ENCODE measurements at regions not wholly inside any gene's neighbourhood (a gene's known extent, or its start where the extent isn't known, plus 50 kb on each side); places are given as distances from the start of the nearest gene placed in this dataset.

DNA sequence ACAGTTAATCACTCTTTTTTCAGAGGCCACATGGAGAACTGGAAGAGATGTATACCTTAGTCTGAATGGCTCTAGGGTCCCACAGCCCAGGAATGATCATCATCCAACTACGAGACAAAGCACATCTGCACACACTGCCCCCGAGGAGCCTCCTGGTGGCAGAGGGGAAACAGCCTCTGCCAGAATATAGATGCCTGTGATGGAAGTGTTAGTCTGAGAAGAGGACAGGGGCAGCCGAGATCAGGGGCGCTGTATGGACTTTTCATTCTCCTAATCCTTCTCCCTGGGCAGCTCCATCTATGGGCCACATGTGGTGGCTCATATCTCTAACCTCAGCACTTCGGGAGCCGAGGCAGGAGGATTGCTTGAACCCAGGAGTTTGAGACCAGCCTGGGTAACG, 82.8 kb upstream of the CAPRIN2 start:
- no peaks in the 10 kb centered on the region for H3K4me1 ChIP-seq (ENCODE audit: control insufficient read depth in 2 of 2, insufficient read depth in 1 of 2, low read depth in 1 of 2, low read length in 2 of 2)
- no peak overlapping the region for H3K18ac ChIP-seq (ENCODE audit: low read length)
- H2AFZ ChIP-seq (ENCODE audit: low read length), result no peak overlapping the region
- H3K23ac ChIP-seq (ENCODE audit: low read depth, low read length, poor library complexity), result no peak overlapping the region
- H3K4ac ChIP-seq (ENCODE audit: low read length), result no peak overlapping the region
- H3K79me1 ChIP-seq (ENCODE audit: low read depth, low read length), result no peaks in the 10 kb centered on the region
- H2BK5ac ChIP-seq (ENCODE audit: low read length), result no peak overlapping the region
- H2BK12ac ChIP-seq (ENCODE audit: low read length), result no peak overlapping the region
- DNase-seq (ENCODE audit: low spot score), result no peak
- H3K4me3 ChIP-seq (ENCODE audit: low read length in 2 of 2), result no peak overlapping the region
- no peak overlapping the region for H3K4me2 ChIP-seq (ENCODE audit: insufficient read depth, low read length, poor library complexity, severe bottlenecking)
- H4K91ac ChIP-seq (ENCODE audit: low read depth, low read length, poor library complexity), result no peak overlapping the region
- H3K27ac ChIP-seq (replicated peaks; ENCODE audit: low read length), result no peak overlapping the region
- no peak overlapping the region for H2AK5ac ChIP-seq (ENCODE audit: low read depth, low read length)
- no peak overlapping the region for H3K9ac ChIP-seq (ENCODE audit: low read depth, low read length, poor library complexity)
- H3K27me3 ChIP-seq (ENCODE audit: control insufficient read depth in 3 of 3, insufficient read depth in 3 of 3, low read depth in 1 of 3, low read length in 3 of 3), result no peaks in the 10 kb centered on the region
- no peak overlapping the region for H3K14ac ChIP-seq (ENCODE audit: low read length)
- H3K36me3 ChIP-seq (replicated peaks in 1 of 2; ENCODE audit: control insufficient read depth in 2 of 2, insufficient read depth in 2 of 2, low read length in 2 of 2), result no peaks in the 10 kb centered on the region
- H4K8ac ChIP-seq (ENCODE audit: low read depth, low read length), result no peak overlapping the region
- H2BK15ac ChIP-seq (ENCODE audit: low read length), result no peak overlapping the region
- no peak overlapping the region for H2BK120ac ChIP-seq (ENCODE audit: low read depth, low read length)
- peaks cover 0 to 2% of the 10 kb centered on the region in 2 donors for H3K9me3 ChIP-seq (replicated peaks in 1 of 2; ENCODE audit: control insufficient read depth in 2 of 2, insufficient read depth in 1 of 2, low read depth in 1 of 2, low read length in 2 of 2)
- no CpG with 5 or more reads among the region's 7 CpGs for WGBS, 2 donors (ENCODE audit: extremely low coverage in 2 of 2, insufficient read length in 2 of 2, insufficient replicate concordance in 1 of 2)

DNA sequence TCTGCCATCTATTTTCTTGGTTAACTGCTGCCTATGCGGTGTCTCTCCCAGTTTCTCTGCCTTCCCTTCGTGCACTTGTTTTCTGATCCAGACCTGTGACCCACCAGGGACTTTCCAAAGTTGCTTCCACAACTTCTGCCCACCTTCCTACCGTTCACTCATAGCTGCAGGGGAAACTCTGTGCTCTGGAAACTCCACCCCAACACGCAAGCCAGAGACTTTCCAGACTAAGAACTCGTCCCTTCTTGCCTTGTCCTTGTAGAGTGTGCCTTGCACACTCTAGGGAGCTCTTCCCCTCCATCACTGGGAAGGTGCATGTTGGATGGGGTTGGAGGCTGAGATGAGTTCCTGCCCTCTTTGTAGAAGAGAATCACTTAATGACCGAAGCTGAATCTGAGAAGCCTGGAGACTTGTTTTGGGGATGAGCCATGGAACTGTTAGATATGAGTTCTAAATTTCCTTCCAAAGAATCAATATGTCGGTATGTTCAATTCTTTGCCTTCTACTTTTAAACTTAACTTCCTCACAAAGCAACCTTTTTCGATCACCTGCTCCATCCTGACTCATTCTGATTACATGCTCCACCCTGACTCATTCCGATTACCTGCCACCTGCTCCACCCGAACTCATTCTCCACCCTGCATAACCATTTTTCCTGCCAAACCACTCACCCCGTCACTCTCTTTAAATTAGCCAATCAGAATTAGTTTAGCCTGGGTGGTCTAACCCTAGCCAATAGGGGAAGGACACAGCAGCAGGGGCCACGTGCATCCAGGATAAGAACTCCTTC, 82.1 kb upstream of the CAPRIN2 start:
- Histone ChIP-seq H3K18ac (ENCODE audit: low read length) (no peak overlapping the region), H4K8ac (ENCODE audit: low read depth, low read length) (no peak overlapping the region), H2BK5ac (ENCODE audit: low read length) (no peak overlapping the region), H3K4ac (ENCODE audit: low read length) (peak overlapping the region; percentile 38), H3K27me3 (ENCODE audit: control insufficient read depth in 3 of 3, insufficient read depth in 3 of 3, low read depth in 1 of 3, low read length in 3 of 3) (no peaks in the 10 kb centered on the region), H3K4me3 (ENCODE audit: low read length in 2 of 2) (no peak overlapping the region), H2BK120ac (ENCODE audit: low read depth, low read length) (no peak overlapping the region), H3K79me1 (ENCODE audit: low read depth, low read length) (no peaks in the 10 kb centered on the region), H3K14ac (ENCODE audit: low read length) (no peak overlapping the region), H3K9me3 (replicated peaks in 1 of 2; ENCODE audit: control insufficient read depth in 2 of 2, insufficient read depth in 1 of 2, low read depth in 1 of 2, low read length in 2 of 2) (peaks cover 0 to 2% of the 10 kb centered on the region in 2 donors), H3K9ac (ENCODE audit: low read depth, low read length, poor library complexity) (no peak overlapping the region), H3K36me3 (replicated peaks in 1 of 2; ENCODE audit: control insufficient read depth in 2 of 2, insufficient read depth in 2 of 2, low read length in 2 of 2) (no peaks in the 10 kb centered on the region), H4K91ac (ENCODE audit: low read depth, low read length, poor library complexity) (no peak overlapping the region), H3K23ac (ENCODE audit: low read depth, low read length, poor library complexity) (no peak overlapping the region), H3K4me2 (ENCODE audit: insufficient read depth, low read length, poor library complexity, severe bottlenecking) (no peak overlapping the region), H3K4me1 (ENCODE audit: control insufficient read depth in 2 of 2, insufficient read depth in 1 of 2, low read depth in 1 of 2, low read length in 2 of 2) (no peaks in the 10 kb centered on the region), H2AFZ (ENCODE audit: low read length) (no peak overlapping the region), H3K27ac (replicated peaks; ENCODE audit: low read length) (no peak overlapping the region), H2AK5ac (ENCODE audit: low read depth, low read length) (no peak overlapping the region), H2BK12ac (ENCODE audit: low read length) (no peak overlapping the region), H2BK15ac (ENCODE audit: low read length) (no peak overlapping the region)
- WGBS, 2 donors (ENCODE audit: extremely low coverage in 2 of 2, insufficient read length in 2 of 2, insufficient replicate concordance in 1 of 2), result no CpG with 5 or more reads among the region's 12 CpGs
- DNase-seq (ENCODE audit: low spot score), result no peak

DNA sequence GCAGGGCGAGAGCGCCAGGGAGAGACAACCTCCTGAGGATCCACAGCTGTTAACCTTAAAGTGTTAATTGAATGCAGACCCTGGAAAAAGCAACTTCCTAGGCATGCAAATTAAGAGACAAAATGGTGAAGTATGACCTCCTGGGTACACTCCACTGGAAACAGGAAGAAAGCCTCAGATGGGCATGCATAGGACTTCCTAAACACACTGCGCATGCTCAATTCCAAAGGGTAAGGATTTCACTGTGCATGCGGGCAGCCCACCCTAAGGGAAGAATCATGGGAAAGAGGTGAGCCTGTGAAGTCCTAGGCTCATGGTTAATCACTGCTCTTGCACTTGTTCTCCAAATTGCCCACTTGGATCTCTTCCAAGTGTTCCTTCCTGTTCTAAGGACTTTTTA, 80.5 kb upstream of the CAPRIN2 start:
- DNase-seq (ENCODE audit: low spot score), result no peak
- Histone ChIP-seq H2BK120ac (ENCODE audit: low read depth, low read length) (no peak overlapping the region), H4K8ac (ENCODE audit: low read depth, low read length) (no peak overlapping the region), H2AK5ac (ENCODE audit: low read depth, low read length) (no peak overlapping the region), H3K9me3 (replicated peaks in 1 of 2; ENCODE audit: control insufficient read depth in 2 of 2, insufficient read depth in 1 of 2, low read depth in 1 of 2, low read length in 2 of 2) (peaks cover 0 to 2% of the 10 kb centered on the region in 2 donors), H2BK12ac (ENCODE audit: low read length) (no peak overlapping the region), H3K4me3 (ENCODE audit: low read length in 2 of 2) (no peak overlapping the region), H3K9ac (ENCODE audit: low read depth, low read length, poor library complexity) (no peak overlapping the region), H3K27ac (replicated peaks; ENCODE audit: low read length) (no peak overlapping the region), H2AFZ (ENCODE audit: low read length) (no peak overlapping the region), H3K14ac (ENCODE audit: low read length) (no peak overlapping the region), H3K79me1 (ENCODE audit: low read depth, low read length) (no peaks in the 10 kb centered on the region), H3K36me3 (replicated peaks in 1 of 2; ENCODE audit: control insufficient read depth in 2 of 2, insufficient read depth in 2 of 2, low read length in 2 of 2) (no peaks in the 10 kb centered on the region), H2BK5ac (ENCODE audit: low read length) (no peak overlapping the region), H3K18ac (ENCODE audit: low read length) (no peak overlapping the region), H3K27me3 (ENCODE audit: control insufficient read depth in 3 of 3, insufficient read depth in 3 of 3, low read depth in 1 of 3, low read length in 3 of 3) (peaks cover 0 to 2% (median 0%) of the 10 kb centered on the region in 3 experiments), H3K23ac (ENCODE audit: low read depth, low read length, poor library complexity) (no peak overlapping the region), H2BK15ac (ENCODE audit: low read length) (no peak overlapping the region), H3K4me1 (ENCODE audit: control insufficient read depth in 2 of 2, insufficient read depth in 1 of 2, low read depth in 1 of 2, low read length in 2 of 2) (no peaks in the 10 kb centered on the region), H3K4ac (ENCODE audit: low read length) (no peak overlapping the region), H4K91ac (ENCODE audit: low read depth, low read length, poor library complexity) (no peak overlapping the region), H3K4me2 (ENCODE audit: insufficient read depth, low read length, poor library complexity, severe bottlenecking) (no peak overlapping the region)
- WGBS, 2 donors (ENCODE audit: extremely low coverage in 2 of 2, insufficient read length in 2 of 2, insufficient replicate concordance in 1 of 2), result no CpG with 5 or more reads among the region's 4 CpGs

DNA sequence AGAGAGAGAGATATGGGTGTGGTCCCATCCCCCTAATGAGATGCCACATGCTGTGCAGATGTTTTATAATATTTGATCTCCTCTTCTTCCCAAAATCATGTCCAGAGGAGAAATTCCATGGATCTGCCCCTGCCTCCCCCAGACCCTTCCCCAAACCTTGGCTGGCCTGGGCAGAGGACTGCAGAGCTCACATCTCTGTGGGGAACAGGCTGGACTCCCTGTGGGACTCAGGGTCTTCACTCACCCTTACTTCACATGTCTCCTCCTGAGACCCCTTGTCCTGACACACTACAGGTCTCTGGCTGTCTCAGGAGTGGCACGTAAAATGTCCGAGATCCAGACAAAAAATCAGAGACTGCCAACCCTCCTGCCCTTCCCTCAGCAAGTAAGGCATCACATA, 76.0 kb upstream of the CAPRIN2 start:
- no peak overlapping the region for H3K4me2 ChIP-seq (ENCODE audit: insufficient read depth, low read length, poor library complexity, severe bottlenecking)
- H3K27me3 ChIP-seq (ENCODE audit: control insufficient read depth in 3 of 3, insufficient read depth in 3 of 3, low read depth in 1 of 3, low read length in 3 of 3), result peaks cover 0 to 12% (median 0%) of the 10 kb centered on the region in 3 experiments
- no peak overlapping the region for H3K18ac ChIP-seq (ENCODE audit: low read length)
- no peak overlapping the region for H2BK120ac ChIP-seq (ENCODE audit: low read depth, low read length)
- no peak overlapping the region for H3K23ac ChIP-seq (ENCODE audit: low read depth, low read length, poor library complexity)
- no peak overlapping the region for H3K9ac ChIP-seq (ENCODE audit: low read depth, low read length, poor library complexity)
- no peak overlapping the region for H4K8ac ChIP-seq (ENCODE audit: low read depth, low read length)
- no peak overlapping the region for H3K4me3 ChIP-seq (ENCODE audit: low read length in 2 of 2)
- H3K9me3 ChIP-seq (replicated peaks in 1 of 2; ENCODE audit: control insufficient read depth in 2 of 2, insufficient read depth in 1 of 2, low read depth in 1 of 2, low read length in 2 of 2), result peaks cover 0 to 2% of the 10 kb centered on the region in 2 donors
- H3K4ac ChIP-seq (ENCODE audit: low read length), result no peak overlapping the region
- H2BK5ac ChIP-seq (ENCODE audit: low read length), result no peak overlapping the region
- no peak overlapping the region for H2BK15ac ChIP-seq (ENCODE audit: low read length)
- H3K79me1 ChIP-seq (ENCODE audit: low read depth, low read length), result no peaks in the 10 kb centered on the region
- no peak overlapping the region for H2BK12ac ChIP-seq (ENCODE audit: low read length)
- H3K14ac ChIP-seq (ENCODE audit: low read length), result peak overlapping the region; percentile 10
- no peaks in the 10 kb centered on the region for H3K36me3 ChIP-seq (replicated peaks in 1 of 2; ENCODE audit: control insufficient read depth in 2 of 2, insufficient read depth in 2 of 2, low read length in 2 of 2)
- H2AFZ ChIP-seq (ENCODE audit: low read length), result no peak overlapping the region
- WGBS, 2 donors (ENCODE audit: extremely low coverage in 2 of 2, insufficient read length in 2 of 2, insufficient replicate concordance in 1 of 2), result no CpG with 5 or more reads among the region's 2 CpGs
- H3K27ac ChIP-seq (replicated peaks; ENCODE audit: low read length), result no peak overlapping the region
- no peaks in the 10 kb centered on the region for H3K4me1 ChIP-seq (ENCODE audit: control insufficient read depth in 2 of 2, insufficient read depth in 1 of 2, low read depth in 1 of 2, low read length in 2 of 2)
- H4K91ac ChIP-seq (ENCODE audit: low read depth, low read length, poor library complexity), result no peak overlapping the region
- H2AK5ac ChIP-seq (ENCODE audit: low read depth, low read length), result no peak overlapping the region
- DNase-seq (ENCODE audit: low spot score), result no peak
